ENCODE measurements at regions not wholly inside any gene's neighbourhood (a gene's known extent, or its start where the extent isn't known, plus 50 kb on each side); places are given as distances from the start of the nearest gene placed in this dataset.

- TF ChIP-seq CTCF (conservative IDR thresholded peaks at IDR 0.05; ENCODE audit: low read depth, low read length), result no peak
- no peak for TF ChIP-seq EZH2 (IDR thresholded peaks at IDR 0.05; ENCODE audit: borderline replicate concordance, low read depth, low read length, poor library complexity, severe bottlenecking)
These were observed 90.2 kb downstream of the SHOX start for GRCh38 chrX:720825-721224.

Measured in A673 (cell line).